ENCODE measurements at regions not wholly inside any gene's neighbourhood (a gene's known extent, or its start where the extent isn't known, plus 50 kb on each side); places are given as distances from the start of the nearest gene placed in this dataset.

GRCh38 chr12:20248646-20249045 lies 119.7 kb upstream of the PDE3A start:
- TF ChIP-seq TP53 (CRISPR knock-in tag; IDR thresholded peaks at IDR 0.05), result no peak
- no peak for TF ChIP-seq CTCF (IDR thresholded peaks at IDR 0.05)
- TF ChIP-seq IRF2 (CRISPR knock-in tag; IDR thresholded peaks at IDR 0.05; ENCODE audit: borderline replicate concordance, low read depth), result no peak
- no peak for TF ChIP-seq ESRRA (CRISPR knock-in tag; IDR thresholded peaks at IDR 0.05; ENCODE audit: borderline replicate concordance)
- TF ChIP-seq, protein P1, sequence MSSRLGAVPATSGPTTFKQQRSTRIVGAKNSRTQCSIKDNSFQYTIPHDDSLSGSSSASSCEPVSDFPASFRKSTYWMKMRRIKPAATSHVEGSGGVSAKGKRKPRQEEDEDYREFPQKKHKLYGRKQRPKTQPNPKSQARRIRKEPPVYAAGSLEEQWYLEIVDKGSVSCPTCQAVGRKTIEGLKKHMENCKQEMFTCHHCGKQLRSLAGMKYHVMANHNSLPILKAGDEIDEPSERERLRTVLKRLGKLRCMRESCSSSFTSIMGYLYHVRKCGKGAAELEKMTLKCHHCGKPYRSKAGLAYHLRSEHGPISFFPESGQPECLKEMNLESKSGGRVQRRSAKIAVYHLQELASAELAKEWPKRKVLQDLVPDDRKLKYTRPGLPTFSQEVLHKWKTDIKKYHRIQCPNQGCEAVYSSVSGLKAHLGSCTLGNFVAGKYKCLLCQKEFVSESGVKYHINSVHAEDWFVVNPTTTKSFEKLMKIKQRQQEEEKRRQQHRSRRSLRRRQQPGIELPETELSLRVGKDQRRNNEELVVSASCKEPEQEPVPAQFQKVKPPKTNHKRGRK (CRISPR knock-in tag; IDR thresholded peaks at IDR 0.05; ENCODE audit: borderline replicate concordance), result no peak
- no peak for TF ChIP-seq USF2 (CRISPR knock-in tag; IDR thresholded peaks at IDR 0.05)
- TF ChIP-seq CREB1 (CRISPR knock-in tag; IDR thresholded peaks at IDR 0.05), result no peak
- TF ChIP-seq NFYB (CRISPR knock-in tag; conservative IDR thresholded peaks at IDR 0.05; ENCODE audit: low read depth), result no peak
- no peak for TF ChIP-seq SMAD4 (CRISPR knock-in tag; IDR thresholded peaks at IDR 0.05)
- no peak for TF ChIP-seq ZNF416 (CRISPR knock-in tag; IDR thresholded peaks at IDR 0.05)
